ENCODE measurements at regions not wholly inside any gene's neighbourhood (a gene's known extent, or its start where the extent isn't known, plus 50 kb on each side); places are given as distances from the start of the nearest gene placed in this dataset.

DNA sequence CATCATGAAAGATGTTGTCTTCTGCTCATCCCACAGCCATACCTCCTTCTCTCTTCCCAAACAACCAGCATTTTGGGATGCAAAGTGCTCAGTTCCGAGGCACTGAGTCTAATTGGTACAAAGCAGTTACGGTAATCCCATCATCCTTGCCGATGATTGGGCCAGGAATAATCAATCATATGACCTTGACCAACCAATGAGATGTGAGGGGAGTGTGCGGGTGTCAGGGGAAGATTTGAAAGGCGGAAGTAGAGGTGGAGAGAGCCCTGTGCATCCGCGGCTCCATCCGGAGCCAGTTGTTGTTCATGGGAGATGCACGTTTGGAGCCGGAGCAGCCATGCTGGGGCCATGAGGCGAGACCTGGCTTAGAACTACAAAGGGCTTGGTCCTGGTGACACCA, 67.3 kb downstream of the SYNE3 start:
- TF ChIP-seq TARDBP (IDR thresholded peaks at IDR 0.05; ENCODE audit: borderline replicate concordance), result no peak
- no peak for TF ChIP-seq SRF (IDR thresholded peaks at IDR 0.05; ENCODE audit: low read depth in 2 of 2, low read length in 2 of 2)
- no peak for TF ChIP-seq NR2C2 (IDR thresholded peaks at IDR 0.05; ENCODE audit: borderline replicate concordance, control insufficient read depth, insufficient read length, low read depth)
- no peak for TF ChIP-seq ZSCAN29 (IDR thresholded peaks at IDR 0.05)
- no peak for TF ChIP-seq EZH2 (IDR thresholded peaks at IDR 0.05; ENCODE audit: borderline replicate concordance, control insufficient read depth, low read depth, low read length)
- TF ChIP-seq FOXK2 (IDR thresholded peaks at IDR 0.05), result no peak
- TF ChIP-seq NFIC (IDR thresholded peaks at IDR 0.05; ENCODE audit: low read depth, low read length), result no peak

Data from GM12878 (cell line).